Gastrocnemius medialis (tissue), 4 donors: ENCODE measurements at regions not wholly inside any gene's neighbourhood (a gene's known extent, or its start where the extent isn't known, plus 50 kb on each side); places are given as distances from the start of the nearest gene placed in this dataset.

Experiments
- ATAC-seq, 2 donors: fragments of 150-250 bp; one replicate each; pipeline ENCODE4 v1.9.1; 2016
- DNase-seq, 2 donors: peaks; one replicate each; pipeline ENCODE4 v3.0.0-alpha.2; 2019
- H3K27ac ChIP-seq, 4 donors: fragments of 200-600 bp; sonication (generic); 1 replicate in 1 of 4; 2 replicates in 3 of 4; pipeline ENCODE4 v1.5.1; 2016 to 2018; ENCODE audit warnings: mild to moderate bottlenecking in 2 of 4, moderate library complexity in 1 of 4
- H3K27me3 ChIP-seq, 3 donors: fragments of 200-600 bp; sonication (generic) in 2 of 3; 1 replicate in 1 of 3; 2 replicates in 2 of 3; pipeline versions ENCODE4 v1.5.1 to v1.6.0; 2016 to 2019; ENCODE audit warnings: mild to moderate bottlenecking in 1 of 3, moderate library complexity in 1 of 3
- H3K36me3 ChIP-seq, 2 donors: fragments of 200-600 bp; sonication (generic) in 1 of 2; one replicate each; pipeline ENCODE4 v1.5.1; 2017 to 2018
- H3K4me1 ChIP-seq, 2 donors: fragments of 200-600 bp; sonication (generic) in 1 of 2; one replicate each; pipeline ENCODE4 v1.5.1; 2016 to 2017; ENCODE audit warnings: mild to moderate bottlenecking in 2 of 2
- H3K4me3 ChIP-seq, 4 donors: fragments of 200-600 bp; sonication (generic) in 3 of 4; 1 replicate in 1 of 4; 2 replicates in 3 of 4; pipeline ENCODE4 v1.5.1; 2016 to 2019; ENCODE audit warnings: mild to moderate bottlenecking in 2 of 4
- H3K9me3 ChIP-seq, 3 donors: fragments of 200-600 bp; sonication (generic) in 2 of 3; 1 replicate in 1 of 3; 2 replicates in 2 of 3; pipeline ENCODE4 v1.5.1; 2016 to 2019
- CTCF ChIP-seq, 5 experiments: fragments of 450-650 bp in 3 of 5; fragments of 200-600 bp in 2 of 5; sonication (generic) in 2 of 5; IDR thresholded peaks in 4 of 5; conservative IDR thresholded peaks in 1 of 5; 1 replicate in 4 of 5; 2 replicates in 1 of 5; pipeline ENCODE4 v1.5.1; 2016 to 2019; ENCODE audit warnings: antibody characterized with exemption in 5 of 5, mild to moderate bottlenecking in 3 of 5, moderate library complexity in 3 of 5
- POLR2A ChIP-seq, 2 donors: fragments of 450-650 bp; IDR thresholded peaks; one replicate each; pipeline ENCODE4 v1.6.1; 2017; ENCODE audit warnings: antibody characterized with exemption in 2 of 2, mild to moderate bottlenecking in 2 of 2, moderate library complexity in 2 of 2
- in situ Hi-C, 4 donors: fragments of 200-750 bp; cut with MboI; loops; one replicate each; pipeline versions ENCODE4 v1.15.0 to v1.8.0; 2017; ENCODE audit warnings: low sequenced_read_pairs in 4 of 4
- intact Hi-C: fragments of 100-400 bp; cut with DNase I; formaldehyde crosslinking; loops from one replicate; pipeline ENCODE4 v1.15.1; 2023; ENCODE audit warnings: low total_unique reads

GRCh38 chr11:32039149-32039548 lies 51.7 kb upstream of the RCN1 start:
- no peak for DNase-seq
- no peaks in the 10 kb centered on the region for H3K36me3 ChIP-seq
- ATAC-seq: no peak
- TF ChIP-seq POLR2A (IDR thresholded peaks at IDR 0.05) (no peak), CTCF (IDR thresholded peaks at IDR 0.05 in 4 of 5, conservative IDR thresholded peaks at IDR 0.05 in 1 of 5) (no peak)
- H3K27me3 ChIP-seq: peaks cover 0 to 3% (median 0%) of the 10 kb centered on the region in 3 donors
- H3K9me3 ChIP-seq: no peaks in the 10 kb centered on the region
- no peak overlapping the region for H3K27ac ChIP-seq
- no peak overlapping the region for H3K4me3 ChIP-seq
- no peaks in the 10 kb centered on the region for H3K4me1 ChIP-seq
- in situ Hi-C loops: no loop called here
- intact Hi-C loops: no loop called here

GRCh38 chr11:32034680-32035079 lies 56.2 kb upstream of the RCN1 start:
- ATAC-seq (no peak), DNase-seq (no peak)
- H3K27me3 ChIP-seq: no peaks in the 10 kb centered on the region
- intact Hi-C loops (no loop called here), in situ Hi-C loops (no loop called here)
- no peaks in the 10 kb centered on the region for H3K36me3 ChIP-seq
- no peak for TF ChIP-seq CTCF (IDR thresholded peaks at IDR 0.05 in 4 of 5, conservative IDR thresholded peaks at IDR 0.05 in 1 of 5)
- no peak for TF ChIP-seq POLR2A (IDR thresholded peaks at IDR 0.05)
- no peak overlapping the region for H3K4me3 ChIP-seq
- H3K27ac ChIP-seq: no peak overlapping the region
- H3K9me3 ChIP-seq: no peaks in the 10 kb centered on the region
- H3K4me1 ChIP-seq: no peaks in the 10 kb centered on the region

GRCh38 chr11:32034149-32034548 lies 56.7 kb upstream of the RCN1 start:
- DNase-seq: no peak
- Histone ChIP-seq H3K27ac (no peak overlapping the region), H3K9me3 (no peaks in the 10 kb centered on the region), H3K4me3 (no peak overlapping the region), H3K27me3 (peaks cover 0 to 2% (median 0%) of the 10 kb centered on the region in 3 donors), H3K36me3 (no peaks in the 10 kb centered on the region), H3K4me1 (no peaks in the 10 kb centered on the region)
- no peak for TF ChIP-seq POLR2A (IDR thresholded peaks at IDR 0.05)
- in situ Hi-C loops: no loop called here
- intact Hi-C loops: no loop called here
- no peak for ATAC-seq

GRCh38 chr11:32033491-32033890 lies 57.4 kb upstream of the RCN1 start:
- Histone ChIP-seq H3K4me3 (no peak overlapping the region), H3K9me3 (no peaks in the 10 kb centered on the region), H3K27ac (no peak overlapping the region), H3K4me1 (no peaks in the 10 kb centered on the region), H3K36me3 (no peaks in the 10 kb centered on the region), H3K27me3 (peaks cover 0 to 2% (median 0%) of the 10 kb centered on the region in 3 donors)
- no peak for ATAC-seq
- no peak for DNase-seq
- TF ChIP-seq POLR2A (IDR thresholded peaks at IDR 0.05) (no peak), CTCF (IDR thresholded peaks at IDR 0.05 in 4 of 5, conservative IDR thresholded peaks at IDR 0.05 in 1 of 5) (no peak)
- intact Hi-C loops: no loop called here
- in situ Hi-C loops: no loop called here

DNA sequence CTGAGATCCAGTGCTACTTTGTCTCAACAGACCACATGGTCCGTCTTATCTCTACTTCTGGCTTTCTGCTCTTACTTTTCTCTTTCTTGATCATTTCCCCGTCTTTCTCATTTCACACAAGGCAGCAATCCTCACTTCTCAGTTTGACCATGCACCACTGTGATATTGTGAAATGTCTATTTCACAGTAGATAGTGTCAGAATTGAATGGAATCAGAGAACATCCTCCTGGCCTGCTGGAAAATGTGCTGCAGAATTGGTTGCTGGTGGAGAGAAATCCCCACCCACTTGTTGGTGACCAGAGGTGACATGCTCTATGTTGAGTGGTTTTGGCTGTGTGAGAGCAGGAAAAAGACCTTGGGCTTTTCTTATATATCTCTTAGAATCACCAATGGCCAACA lies 57.8 kb upstream of the RCN1 start:
- H3K27ac ChIP-seq: no peak overlapping the region
- intact Hi-C loops (no loop called here), in situ Hi-C loops (no loop called here)
- no peaks in the 10 kb centered on the region for H3K36me3 ChIP-seq
- H3K4me3 ChIP-seq: no peak overlapping the region
- H3K9me3 ChIP-seq: no peaks in the 10 kb centered on the region
- no peaks in the 10 kb centered on the region for H3K4me1 ChIP-seq
- DNase-seq: no peak
- ATAC-seq: no peak
- TF ChIP-seq POLR2A (IDR thresholded peaks at IDR 0.05): no peak
- no peak for TF ChIP-seq CTCF (IDR thresholded peaks at IDR 0.05 in 4 of 5, conservative IDR thresholded peaks at IDR 0.05 in 1 of 5)
- H3K27me3 ChIP-seq: peaks cover 0 to 2% (median 0%) of the 10 kb centered on the region in 3 donors
